Endothelial cell of umbilical vein (primary cell): ENCODE measurements at regions not wholly inside any gene's neighbourhood (a gene's known extent, or its start where the extent isn't known, plus 50 kb on each side); places are given as distances from the start of the nearest gene placed in this dataset.

Experiments
- BruUV-seq: library from RNA; stranded (reverse); fragments of 400-500 nt; replicated peaks from 2 replicates; lab custom pipeline; 2021; lab: Mats Ljungman, UMichigan
- CTCF ChIA-PET: fragments of 300-600, 350-600 bp; sonication (Branson Sonifier 250); formaldehyde crosslinking; loops from one replicate; lab custom pipeline; 2021; ENCODE audit warnings: antibody characterized with exemption, inconsistent platforms; lab: Charles Lee
- POLR2A ChIA-PET: fragments of 300-600, 350-600 bp; sonication (Branson Sonifier 250); formaldehyde crosslinking; loops from one replicate; lab custom pipeline; 2021; ENCODE audit warnings: antibody characterized with exemption, inconsistent platforms; lab: Charles Lee
- DNase-seq: peaks from one replicate; pipeline ENCODE4 v3.0.0-alpha.2; 2011; ENCODE audit warnings: low read depth, low spot score
- FAIRE-seq: peaks from 2 replicates; lab custom pipeline; 2011; peaks lifted over from hg19 to GRCh38; lab: Jason Lieb, UNC
- H2AFZ ChIP-seq: 2 replicates; pipeline ENCODE4 v1.6.0; 2012; ENCODE audit warnings: low read depth, low read length, control low read depth, inconsistent platforms
- H3K27ac ChIP-seq: 2 replicates; pipeline ENCODE4 v1.5.1; 2011; ENCODE audit warnings: low read depth, mild to moderate bottlenecking, control low read depth, low read length, moderate library complexity; ENCODE audit not compliant: insufficient read depth
- H3K27me3 ChIP-seq, 2 experiments: 2 replicates each; pipeline versions ENCODE4 v1.6.0 to v1.6.1; 2011; ENCODE audit warnings: low read length in 2 of 2, mixed read lengths in 1 of 2; ENCODE audit not compliant: control insufficient read depth in 2 of 2, insufficient read depth in 2 of 2
- H3K36me3 ChIP-seq, 2 experiments: 2 replicates in 1 of 2; 3 replicates in 1 of 2; pipeline ENCODE4 v1.5.1; 2011; ENCODE audit warnings: low read length in 2 of 2, mild to moderate bottlenecking in 1 of 2, moderate library complexity in 1 of 2; ENCODE audit not compliant: control insufficient read depth in 2 of 2, insufficient read depth in 2 of 2; ENCODE audit errors: extremely low read depth in 1 of 2
- H3K4me1 ChIP-seq: 3 replicates; pipeline ENCODE4 v1.5.1; 2011; ENCODE audit warnings: mild to moderate bottlenecking, low read length; ENCODE audit not compliant: control insufficient read depth, insufficient read depth; ENCODE audit errors: extremely low read depth
- H3K4me2 ChIP-seq: 2 replicates; pipeline ENCODE4 v1.6.1; 2011; ENCODE audit warnings: low read length, control low read depth, mixed read lengths; ENCODE audit not compliant: insufficient read depth
- H3K4me3 ChIP-seq, 3 experiments: fragments of 200-600 bp in 1 of 3; sonication (generic), shearing (Covaris generic) in 1 of 3; replicated peaks in 1 of 3; 2 replicates each; pipeline ENCODE4 v1.5.1; 2011 to 2016; ENCODE audit warnings: control low read depth in 3 of 3, low read length in 3 of 3, mild to moderate bottlenecking in 2 of 3, inconsistent platforms in 1 of 3, low read depth in 1 of 3, moderate library complexity in 1 of 3; ENCODE audit not compliant: insufficient read depth in 1 of 3
- H3K79me2 ChIP-seq: 2 replicates; pipeline ENCODE4 v1.6.0; 2012; ENCODE audit warnings: low read length, inconsistent platforms; ENCODE audit not compliant: control insufficient read depth, insufficient read depth
- H3K9ac ChIP-seq: replicated peaks from 2 replicates; pipeline ENCODE3; 2011; ENCODE audit warnings: low read length, control low read depth; ENCODE audit not compliant: insufficient read depth; ENCODE audit errors: extremely low read depth
- H3K9me1 ChIP-seq: replicated peaks from 3 replicates; pipeline ENCODE4 v1.6.0; 2011; ENCODE audit warnings: mild to moderate bottlenecking, low read length; ENCODE audit not compliant: control insufficient read depth, insufficient read depth; ENCODE audit errors: extremely low read depth
- H3K9me3 ChIP-seq: replicated peaks from 2 replicates; pipeline ENCODE4 v1.5.1; 2012; ENCODE audit warnings: low read length, inconsistent platforms; ENCODE audit not compliant: control insufficient read depth, insufficient read depth
- H4K20me1 ChIP-seq: replicated peaks from 2 replicates; pipeline ENCODE3; 2011; ENCODE audit warnings: mild to moderate bottlenecking, low read length; ENCODE audit not compliant: control insufficient read depth, insufficient read depth; ENCODE audit errors: extremely low read depth
- CTCF ChIP-seq, 2 donors: IDR thresholded peaks; 1 replicate in 1 of 2; 2 replicates in 1 of 2; pipeline ENCODE4 v1.5.1; 2011; ENCODE audit warnings: low read length in 2 of 2, mild to moderate bottlenecking in 2 of 2, moderate library complexity in 2 of 2, control low read depth in 1 of 2, inconsistent platforms in 1 of 2, low read depth in 1 of 2; ENCODE audit not compliant: insufficient read depth in 1 of 2; ENCODE audit errors: extremely low read depth in 1 of 2
- EZH2 ChIP-seq: IDR thresholded peaks from 2 replicates; pipeline ENCODE4 v1.6.1; 2012; ENCODE audit warnings: borderline replicate concordance, low read depth, mild to moderate bottlenecking, moderate library complexity, low read length, inconsistent platforms; ENCODE audit not compliant: severe bottlenecking
- FOS ChIP-seq: IDR thresholded peaks from 2 replicates; pipeline ENCODE4 v1.6.1; 2011; ENCODE audit warnings: mild to moderate bottlenecking, low read length, moderate library complexity, borderline replicate concordance; ENCODE audit not compliant: insufficient read depth
- GATA2 ChIP-seq: IDR thresholded peaks from 2 replicates; pipeline ENCODE4 v1.7.0; 2011; ENCODE audit warnings: low read depth, mild to moderate bottlenecking, moderate library complexity, mixed read lengths, low read length; ENCODE audit not compliant: insufficient read length, insufficient read depth
- JUN ChIP-seq: IDR thresholded peaks from 2 replicates; pipeline ENCODE4 v1.6.1; 2011; ENCODE audit warnings: borderline replicate concordance, low read depth; ENCODE audit not compliant: insufficient read length, insufficient read depth
- MAX ChIP-seq: IDR thresholded peaks from 2 replicates; pipeline ENCODE4 v1.6.1; 2011; ENCODE audit not compliant: insufficient read depth, insufficient read length
- MYC ChIP-seq: IDR thresholded peaks from one replicate; pipeline ENCODE4 v1.6.1; 2011; ENCODE audit warnings: mild to moderate bottlenecking, low read depth, low read length
- POLR2A ChIP-seq: IDR thresholded peaks from 2 replicates; pipeline ENCODE4 v1.6.1; 2012; ENCODE audit warnings: low read depth, mild to moderate bottlenecking, control low read depth, low read length
- POLR2AphosphoS5 ChIP-seq: IDR thresholded peaks from 2 replicates; pipeline ENCODE4 v1.6.1; 2012; ENCODE audit warnings: low read depth, mild to moderate bottlenecking, control low read depth, low read length, moderate library complexity; ENCODE audit not compliant: insufficient read depth
- dilution Hi-C: fragments of 300-500 bp; cut with MboI; formaldehyde crosslinking; loops from one replicate; pipeline ENCODE4 v1.15.0; 2019; ENCODE audit warnings: low sequenced_read_pairs; ENCODE audit not compliant: extremely low pct_ligation_motif_present
- intact Hi-C: fragments of 100-400 bp; cut with micrococcal nuclease; formaldehyde crosslinking; loops from one replicate; pipeline ENCODE4 v1.10.0; 2022

DNA sequence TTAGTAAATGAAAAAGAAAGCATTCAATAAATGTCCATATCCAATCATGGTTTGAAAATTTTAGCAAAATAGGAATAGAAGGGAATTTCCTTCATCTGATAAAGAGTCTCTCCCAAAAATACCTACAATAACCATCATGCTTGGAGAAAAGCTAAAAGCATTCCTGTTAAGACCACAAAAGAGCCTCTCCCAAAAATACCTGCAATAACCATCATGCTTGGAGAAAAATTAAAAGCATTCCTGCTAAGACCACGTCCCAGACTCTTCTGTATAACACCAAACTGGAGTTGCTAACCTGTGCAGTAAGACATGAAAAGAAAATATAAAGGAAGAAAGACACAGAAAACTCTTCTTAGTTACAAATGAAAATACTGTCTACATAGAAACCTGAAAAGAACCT is 69.4 kb downstream of the LINC01488 start:
- no peaks in the 10 kb centered on the region for H3K36me3 ChIP-seq
- no TSS peak for BruUV-seq
- FAIRE-seq: no peak
- no peaks in the 10 kb centered on the region for H3K4me1 ChIP-seq
- no peak overlapping the region for H3K4me3 ChIP-seq
- dilution Hi-C loops (no loop called here), intact Hi-C loops (no loop called here)
- no peaks in the 10 kb centered on the region for H3K9me1 ChIP-seq
- peaks cover 2 to 7% of the 10 kb centered on the region in 2 experiments for H3K27me3 ChIP-seq
- no peak for DNase-seq
- H3K9me3 ChIP-seq: no peaks in the 10 kb centered on the region
- no peak overlapping the region for H3K27ac ChIP-seq
- H2AFZ ChIP-seq: no peak overlapping the region
- H4K20me1 ChIP-seq: no peaks in the 10 kb centered on the region
- no peak overlapping the region for H3K4me2 ChIP-seq
- no peak for TF ChIP-seq CTCF (IDR thresholded peaks at IDR 0.05; ENCODE audit: extremely low read depth in 1 of 2, insufficient read depth in 1 of 2, low read depth in 1 of 2, low read length in 2 of 2)
- no peak for TF ChIP-seq GATA2
- no peak for TF ChIP-seq POLR2AphosphoS5
- TF ChIP-seq MYC: no peak
- no peak for TF ChIP-seq POLR2A
- no peak for TF ChIP-seq FOS
- TF ChIP-seq JUN: no peak
- no peak for TF ChIP-seq MAX
- TF ChIP-seq EZH2: no peak
- ChIA-PET POLR2A (no interaction called here), CTCF (no interaction called here)
- no peaks in the 10 kb centered on the region for H3K79me2 ChIP-seq
- no peak overlapping the region for H3K9ac ChIP-seq
